BLaER1 treated with 17β-estradiol and CSF1 and Interleukin-3, amounts not matched to agents 10 nM and 100 nM (cell line): ENCODE measurements at regions not wholly inside any gene's neighbourhood (a gene's known extent, or its start where the extent isn't known, plus 50 kb on each side); places are given as distances from the start of the nearest gene placed in this dataset.

ENCODE experiments used
- H3K27ac ChIP-seq, 11 experiments: shearing (Covaris generic); formaldehyde crosslinking; 2 replicates each; pipeline ENCODE4 v1.8.1; 2022
- H3K27me3 ChIP-seq, 11 experiments: shearing (Covaris generic); formaldehyde crosslinking; 2 replicates each; pipeline ENCODE4 v1.8.1; 2022
- H3K36me3 ChIP-seq, 11 experiments: shearing (Covaris generic); formaldehyde crosslinking; 2 replicates each; pipeline ENCODE4 v1.8.1; 2022
- H3K4me1 ChIP-seq, 10 experiments: shearing (Covaris generic); formaldehyde crosslinking; 2 replicates each; pipeline ENCODE4 v1.8.1; 2022
- H3K4me2 ChIP-seq, 11 experiments: shearing (Covaris generic); formaldehyde crosslinking; 2 replicates each; pipeline ENCODE4 v1.8.1; 2022
- H3K4me3 ChIP-seq, 10 experiments: shearing (Covaris generic); formaldehyde crosslinking; 2 replicates each; pipeline ENCODE4 v1.8.1; 2022
- H3K9ac ChIP-seq, 11 experiments: shearing (Covaris generic); formaldehyde crosslinking; 2 replicates each; pipeline ENCODE4 v1.8.1; 2022
- H3K9me3 ChIP-seq, 11 experiments: shearing (Covaris generic); formaldehyde crosslinking; replicated peaks in 1 of 11; 2 replicates each; pipeline ENCODE4 v1.8.1; 2022
- H4K20me1 ChIP-seq, 11 experiments: shearing (Covaris generic); formaldehyde crosslinking; 2 replicates each; pipeline ENCODE4 v1.8.1; 2022
- Cebpa-rat ChIP-seq, 11 experiments: shearing (Covaris generic); IDR thresholded peaks; 2 replicates each; pipeline ENCODE4 v1.8.1; 2022

DNA sequence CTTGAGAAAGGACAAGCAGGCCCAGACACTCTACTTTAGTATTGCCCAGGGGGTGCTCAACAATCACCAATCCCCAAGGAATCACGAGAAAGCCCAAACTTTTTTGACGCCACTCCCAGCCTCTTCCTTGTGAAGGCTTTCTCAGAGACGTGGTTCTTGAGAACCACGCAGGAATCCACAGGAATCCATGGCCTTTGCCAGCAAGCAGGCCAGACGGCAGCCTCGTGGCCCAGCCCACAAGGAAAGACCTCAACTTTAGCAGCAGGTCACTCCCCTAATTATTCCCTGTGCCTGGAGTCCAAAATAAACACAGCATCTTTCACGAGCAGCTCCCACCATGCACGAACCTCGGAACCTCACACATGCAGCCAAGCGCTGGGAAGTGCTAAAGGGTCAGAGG lies 104.2 kb downstream of the WT1 start:
- Histone ChIP-seq H3K9ac (no peak overlapping the region), H3K27me3 (peaks cover 0 to 8% (median 5%) of the 10 kb centered on the region in 11 experiments; a peak in 8 of 22 replicates), H3K4me2 (no peak overlapping the region), H3K36me3 (no peaks in the 10 kb centered on the region), H4K20me1 (no peaks in the 10 kb centered on the region), H3K4me3 (no peak overlapping the region), H3K9me3 (peaks cover 22 to 33% (median 27%) of the 10 kb centered on the region in 11 experiments), H3K27ac (no peak overlapping the region), H3K4me1 (peaks cover 0 to 17% (median 0%) of the 10 kb centered on the region in 10 experiments; a peak in 5 of 20 replicates)
- TF ChIP-seq Cebpa-rat (IDR thresholded peaks at IDR 0.05): no peak

DNA sequence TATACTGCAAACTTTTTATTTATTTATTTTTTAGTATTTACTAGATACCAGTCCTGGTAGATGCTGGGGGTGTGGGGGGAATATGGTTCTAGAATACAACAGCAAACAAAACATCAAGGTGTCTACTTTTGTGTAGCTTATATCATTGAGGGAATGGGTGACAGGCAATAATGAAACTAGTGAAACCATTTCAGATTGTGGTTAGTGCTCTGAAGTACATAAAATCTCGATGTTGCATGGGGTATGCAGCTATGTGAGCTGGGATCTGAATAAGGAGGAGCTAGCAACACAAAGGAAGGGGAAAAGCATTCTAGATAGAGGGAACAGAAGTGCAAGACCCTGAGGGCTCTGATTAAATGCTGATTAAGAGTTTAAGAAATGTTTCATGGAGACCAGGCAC lies 103.5 kb downstream of the WT1 start:
- no peaks in the 10 kb centered on the region for H4K20me1 ChIP-seq
- no peak for TF ChIP-seq Cebpa-rat (IDR thresholded peaks at IDR 0.05)
- peaks cover 0 to 17% (median 0%) of the 10 kb centered on the region in 10 experiments; a peak in 5 of 20 replicates for H3K4me1 ChIP-seq
- H3K36me3 ChIP-seq: no peaks in the 10 kb centered on the region
- peaks cover 0 to 8% (median 5%) of the 10 kb centered on the region in 11 experiments; a peak in 8 of 22 replicates for H3K27me3 ChIP-seq
- H3K4me2 ChIP-seq: no peak overlapping the region
- H3K4me3 ChIP-seq: no peak overlapping the region
- H3K27ac ChIP-seq: no peak overlapping the region
- peaks cover 22 to 33% (median 27%) of the 10 kb centered on the region in 11 experiments for H3K9me3 ChIP-seq
- no peak overlapping the region for H3K9ac ChIP-seq

DNA sequence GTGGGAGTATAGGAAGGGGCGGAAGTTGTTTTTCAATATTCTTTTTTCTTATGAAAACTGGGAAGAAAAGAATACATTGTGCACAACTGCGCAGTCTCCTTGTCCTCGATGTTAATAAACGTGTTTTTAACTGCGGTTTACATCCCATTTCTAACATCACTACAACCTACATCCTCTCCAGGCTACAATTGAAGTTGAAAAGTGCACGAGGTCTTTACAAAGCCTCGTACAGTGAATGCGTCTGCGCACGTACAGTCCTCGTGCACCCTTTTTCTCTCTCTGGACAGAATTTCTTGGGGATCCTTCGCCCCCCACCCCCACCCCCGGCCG lies 102.4 kb downstream of the WT1 start:
- no peak for TF ChIP-seq Cebpa-rat (IDR thresholded peaks at IDR 0.05)
- Histone ChIP-seq H4K20me1 (no peaks in the 10 kb centered on the region), H3K9me3 (peaks cover 22 to 33% (median 27%) of the 10 kb centered on the region in 11 experiments), H3K36me3 (no peaks in the 10 kb centered on the region), H3K27ac (no peak overlapping the region), H3K4me1 (peaks cover 0 to 13% (median 0%) of the 10 kb centered on the region in 10 experiments; a peak in 3 of 20 replicates), H3K9ac (peak overlapping the region in 4 of 11 experiments; percentile 20 to 62 (median 38); a peak in 4 of 22 replicates), H3K27me3 (peaks cover 0 to 8% (median 5%) of the 10 kb centered on the region in 11 experiments; a peak in 8 of 22 replicates), H3K4me2 (peak overlapping the region; percentile 69 to 84 (median 76)), H3K4me3 (peak overlapping the region; percentile 42 to 66 (median 56); a peak in 19 of 20 replicates)

GRCh38 chr11:32333320-32333991 lies 101.9 kb downstream of the WT1 start:
- peak overlapping the region; percentile 69 to 84 (median 76) for H3K4me2 ChIP-seq
- TF ChIP-seq Cebpa-rat (IDR thresholded peaks at IDR 0.05): no peak
- H3K36me3 ChIP-seq: no peaks in the 10 kb centered on the region
- peaks cover 22 to 32% (median 27%) of the 10 kb centered on the region in 11 experiments for H3K9me3 ChIP-seq
- no peak overlapping the region for H3K27ac ChIP-seq
- peak overlapping the region in 10 of 11 experiments; percentile 9 to 62 (median 33); a peak in 15 of 22 replicates for H3K9ac ChIP-seq
- H3K27me3 ChIP-seq: peaks cover 0 to 8% (median 5%) of the 10 kb centered on the region in 11 experiments; a peak in 8 of 22 replicates
- no peaks in the 10 kb centered on the region for H4K20me1 ChIP-seq
- peaks cover 0 to 13% (median 0%) of the 10 kb centered on the region in 10 experiments; a peak in 3 of 20 replicates for H3K4me1 ChIP-seq
- peak overlapping the region; percentile 42 to 66 (median 56) for H3K4me3 ChIP-seq

GRCh38 chr11:32334822-32335221 lies 100.5 kb downstream of the WT1 start:
- TF ChIP-seq Cebpa-rat (IDR thresholded peaks at IDR 0.05): no peak
- Histone ChIP-seq H3K4me1 (peaks cover 0 to 13% (median 0%) of the 10 kb centered on the region in 10 experiments; a peak in 3 of 20 replicates), H3K27ac (no peak overlapping the region), H3K9me3 (peaks cover 22 to 33% (median 25%) of the 10 kb centered on the region in 11 experiments), H3K4me2 (no peak overlapping the region), H4K20me1 (no peaks in the 10 kb centered on the region), H3K9ac (no peak overlapping the region), H3K4me3 (no peak overlapping the region), H3K36me3 (no peaks in the 10 kb centered on the region), H3K27me3 (peaks cover 0 to 8% (median 5%) of the 10 kb centered on the region in 11 experiments; a peak in 8 of 22 replicates)
